GM19025 (cell line): ENCODE measurements at regions not wholly inside any gene's neighbourhood (a gene's known extent, or its start where the extent isn't known, plus 50 kb on each side); places are given as distances from the start of the nearest gene placed in this dataset.
A peak's percentile ranks its signal among the peaks of the same experiment; 100 is the strongest.

Experiments
- ATAC-seq: cut with Tn5 transposase; IDR thresholded peaks from one replicate; pipeline ENCODE4 v1.9.1; 2021; ENCODE audit warnings: mild to moderate bottlenecking, low read depth, moderate library complexity; ENCODE audit not compliant: unreplicated experiment

GRCh38 chr4:107122736-107123135, 86.6 kb upstream of the DKK2 start:
- no peak for ATAC-seq

DNA sequence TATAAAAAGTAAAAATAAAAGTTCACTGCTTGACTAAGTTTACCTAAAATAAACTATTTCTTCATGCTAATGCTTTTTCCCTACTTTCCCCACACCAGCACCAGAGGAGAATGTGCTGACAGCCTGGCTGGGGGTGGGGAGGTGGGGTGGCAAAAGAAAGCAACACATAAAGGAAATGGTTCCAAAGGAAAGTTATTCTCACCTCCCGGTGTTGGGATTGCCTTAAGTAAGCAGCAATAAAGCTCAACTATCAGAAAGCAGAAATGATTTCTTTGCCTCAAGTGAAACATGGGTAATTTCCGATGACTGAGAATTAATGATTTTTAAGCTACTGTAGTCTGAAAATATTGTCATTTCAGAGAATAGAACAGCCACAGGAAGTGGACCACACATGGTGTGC, 84.5 kb upstream of the DKK2 start:
- ATAC-seq, result no peak

DNA sequence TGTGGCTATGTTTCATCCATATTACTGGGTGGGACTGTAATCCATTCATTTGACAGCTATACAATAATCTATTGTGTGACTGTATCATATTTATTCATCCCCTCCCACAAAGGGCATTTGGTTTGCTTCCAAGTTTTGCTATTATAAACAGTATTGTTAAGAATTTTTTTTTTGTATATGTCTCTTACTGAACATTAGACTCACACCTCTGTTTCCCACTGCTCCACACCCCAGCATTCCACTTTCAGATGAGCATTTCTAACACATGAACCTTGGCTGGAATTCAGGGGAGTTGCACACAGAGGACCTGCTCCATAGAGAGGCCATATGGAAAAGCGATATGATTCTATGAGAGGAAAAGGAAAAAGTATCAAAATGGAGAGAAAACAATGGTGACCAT, 81.6 kb upstream of the DKK2 start:
- no peak for ATAC-seq

DNA sequence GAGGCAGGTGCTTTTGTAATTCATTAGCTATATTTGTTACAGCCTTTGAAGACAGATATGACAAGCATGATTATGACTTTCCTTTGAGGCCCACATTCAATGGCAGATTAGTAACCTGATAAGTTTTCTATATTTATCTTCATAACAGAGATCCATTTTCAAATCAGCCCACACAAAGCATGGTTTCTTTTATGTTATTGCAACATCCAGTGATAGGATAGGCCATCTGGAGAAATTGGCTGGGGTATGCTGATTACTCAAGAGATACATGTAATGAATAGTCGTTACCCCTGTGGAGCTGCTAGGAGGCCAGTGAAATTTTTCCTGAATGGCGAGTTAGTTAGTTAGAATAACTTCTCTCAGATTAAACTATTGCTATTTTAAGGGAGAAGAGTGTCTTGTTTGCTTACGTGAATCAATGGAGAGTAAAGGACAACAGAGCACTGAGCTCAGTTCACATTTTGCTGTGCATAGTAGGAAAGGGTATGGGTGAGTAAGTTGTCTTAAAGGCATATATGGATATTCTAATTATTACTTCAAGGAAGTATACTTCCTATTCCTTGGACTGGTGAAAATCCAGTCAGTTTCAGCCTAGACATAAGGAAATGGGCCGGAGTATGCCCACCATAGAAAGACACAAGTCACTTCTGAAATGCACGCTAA, 79.2 kb upstream of the DKK2 start:
- ATAC-seq, result no peak

- no peak for ATAC-seq
These were observed 77.9 kb upstream of the DKK2 start for GRCh38 chr4:107114059-107114458.

- no peak for ATAC-seq
These were observed 62.3 kb upstream of the DKK2 start for GRCh38 chr4:107098401-107098800.

GRCh38 chr4:107094976-107095375, 58.9 kb upstream of the DKK2 start:
- no peak for ATAC-seq

DNA sequence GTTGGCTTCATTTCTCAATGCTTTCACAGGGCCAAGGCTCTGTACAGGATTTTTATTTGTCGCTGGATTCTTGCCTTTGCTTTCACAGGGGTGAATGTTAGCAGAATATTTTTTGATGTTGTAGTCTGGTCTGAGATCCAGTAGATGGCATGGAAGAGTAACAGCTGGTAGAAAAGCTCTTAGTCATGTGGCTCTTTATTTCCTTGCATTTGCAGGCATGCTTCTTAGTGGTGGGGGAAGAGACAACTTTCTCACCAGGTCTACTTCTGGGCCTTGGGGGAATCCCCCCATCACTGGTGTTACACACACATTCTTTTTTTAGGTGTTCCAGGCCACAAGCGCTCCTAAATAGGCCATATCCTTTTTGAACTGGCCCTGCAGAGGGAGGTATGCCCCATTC, 58.2 kb upstream of the DKK2 start:
- ATAC-seq, result peak; percentile 65
